Activated CD4-positive, alpha-beta T cell treated with anti-CD3 and anti-CD28 coated beads, Interleukin-2, amount 50 U/mL, for 1 hour (primary cell): ENCODE measurements at regions not wholly inside any gene's neighbourhood (a gene's known extent, or its start where the extent isn't known, plus 50 kb on each side); places are given as distances from the start of the nearest gene placed in this dataset.

Experiments used
- DNase-seq: peaks from one replicate; pipeline ENCODE4 v3.0.0-alpha.2; 2020

- no peak for DNase-seq
These were observed 54.4 kb upstream of the C1orf174 start for GRCh38 chr1:3954170-3955169.

DNA sequence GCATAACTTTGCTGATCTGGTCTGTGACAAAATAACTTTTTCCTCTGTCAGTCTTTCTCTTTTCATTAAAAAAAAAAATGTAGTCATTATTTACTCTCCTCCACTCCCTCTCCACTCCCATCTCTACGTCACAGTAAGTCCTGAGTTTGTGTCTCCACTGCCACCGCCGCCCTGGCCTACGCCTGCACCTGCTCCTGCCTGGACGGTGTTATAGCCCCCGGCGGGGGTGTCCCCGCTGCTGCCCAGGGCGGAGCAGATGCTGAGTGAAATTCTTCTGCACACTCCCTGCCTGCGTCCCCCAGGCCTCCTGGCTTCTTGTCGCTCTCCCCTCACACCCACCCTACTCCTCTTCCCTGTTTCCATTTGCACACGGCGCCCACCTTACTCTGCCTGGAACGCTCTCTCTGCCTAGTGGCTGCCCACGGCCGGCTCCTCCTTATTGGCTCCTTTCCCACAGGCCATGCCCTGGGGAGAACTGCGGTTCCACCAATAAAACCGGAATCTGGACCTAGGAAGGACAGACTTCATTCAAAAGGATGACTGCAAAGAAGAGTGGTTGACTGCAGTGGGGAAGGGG, 55.2 kb upstream of the C1orf174 start:
- no peak for DNase-seq

- DNase-seq: no peak
These were observed 56.6 kb upstream of the C1orf174 start for GRCh38 chr1:3956527-3957170.

DNA sequence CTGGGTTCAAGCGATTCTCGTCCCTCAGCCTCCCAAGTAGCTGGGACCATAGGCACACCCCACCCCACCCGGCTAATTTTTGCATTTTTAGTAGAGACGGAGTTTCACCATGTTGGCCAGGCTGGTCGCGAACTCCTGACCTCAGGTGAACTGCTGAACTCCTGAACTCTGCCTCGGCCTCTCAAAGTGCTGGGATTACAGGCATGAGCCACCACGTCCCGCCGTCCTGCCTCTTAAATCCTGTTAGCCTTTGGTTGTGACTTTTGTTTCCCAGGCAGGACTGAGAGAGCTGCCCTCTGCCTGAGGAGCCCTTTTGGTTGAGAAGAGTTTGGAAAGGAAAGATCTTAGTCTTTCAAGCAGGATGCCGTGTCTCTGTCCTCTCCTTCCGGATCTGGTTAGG, 59.3 kb upstream of the C1orf174 start:
- no peak for DNase-seq

- DNase-seq: no peak
These were observed 63.5 kb upstream of the C1orf174 start for GRCh38 chr1:3963554-3963953.

DNA sequence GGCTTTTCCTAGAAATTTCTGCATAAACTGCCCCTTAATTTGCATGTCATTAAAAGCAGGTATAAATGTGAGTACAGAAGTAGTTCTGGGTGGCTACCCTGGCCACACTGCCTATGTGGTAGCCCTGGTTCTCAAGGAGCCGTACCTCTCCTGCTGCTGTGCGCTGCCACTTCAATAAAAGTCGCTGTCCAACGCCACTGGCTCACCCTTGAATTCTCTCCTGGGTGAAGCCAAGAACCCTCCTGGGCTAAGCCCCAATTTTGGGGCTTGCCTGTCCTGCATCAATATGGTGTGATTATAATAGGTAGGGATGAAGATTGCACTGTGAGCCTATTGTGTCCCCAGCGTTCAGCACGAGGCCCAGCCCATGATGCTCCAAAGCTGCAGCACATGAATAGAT, 65.6 kb upstream of the C1orf174 start:
- DNase-seq: no peak

DNA sequence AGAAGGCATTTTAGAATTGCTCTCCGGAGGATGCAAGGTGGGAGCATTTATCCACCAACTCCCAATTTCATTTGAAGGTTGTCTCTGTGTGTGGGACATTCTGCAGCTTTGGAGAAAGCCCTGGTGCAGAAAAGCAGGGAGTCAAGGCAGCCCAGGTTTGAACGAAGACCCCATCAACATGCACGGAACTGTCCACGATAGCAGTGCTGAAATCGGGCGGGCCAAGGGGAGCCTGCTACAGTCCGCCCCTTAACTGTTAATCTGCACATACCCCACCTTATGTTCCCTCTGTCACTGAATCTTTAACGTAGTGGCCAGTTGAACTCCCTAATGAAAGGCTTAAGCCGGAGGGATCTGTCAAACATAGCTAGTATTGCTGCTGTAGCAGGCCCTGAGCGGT, 68.8 kb upstream of the C1orf174 start:
- no peak for DNase-seq

- DNase-seq: no peak
These were observed 71.9 kb upstream of the C1orf174 start for GRCh38 chr1:3971981-3972380.

DNA sequence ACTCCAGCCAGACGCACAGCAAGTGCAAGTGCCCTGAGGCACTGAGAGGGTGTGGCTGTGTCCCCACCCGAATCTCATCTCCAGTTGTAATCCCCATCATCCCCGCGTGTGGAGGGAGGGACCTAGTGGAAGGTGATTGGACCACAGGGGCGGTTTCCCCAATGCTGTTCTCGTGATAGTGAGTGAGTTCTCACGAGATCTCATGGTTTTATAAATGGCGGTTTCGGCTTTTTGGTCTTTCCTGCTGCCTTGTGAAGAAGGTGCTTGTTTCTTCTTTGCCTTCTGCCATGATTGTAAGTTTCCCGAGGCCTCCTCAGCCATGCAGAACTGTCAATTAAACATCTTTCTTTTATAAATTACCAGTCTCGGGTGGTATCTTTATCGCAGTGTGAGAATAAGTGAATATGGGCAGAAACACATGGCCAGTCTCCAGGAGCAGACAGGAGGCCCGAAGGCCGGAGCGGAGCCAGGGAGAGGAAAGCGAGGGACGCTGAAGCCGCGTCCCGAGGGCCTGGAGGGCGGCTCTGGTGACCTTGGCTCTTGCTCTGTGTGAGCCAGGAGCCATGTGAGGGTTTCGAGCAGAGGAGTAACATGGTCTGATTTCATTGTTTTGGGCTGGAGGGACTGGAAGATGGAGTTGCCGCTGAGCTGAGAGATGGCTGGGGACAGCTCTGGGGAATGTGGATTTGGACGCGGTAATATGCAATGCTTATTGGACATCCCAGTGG, 76.0 kb upstream of the C1orf174 start:
- DNase-seq: no peak

GRCh38 chr1:3976821-3977220, 76.7 kb upstream of the C1orf174 start:
- DNase-seq: no peak

DNA sequence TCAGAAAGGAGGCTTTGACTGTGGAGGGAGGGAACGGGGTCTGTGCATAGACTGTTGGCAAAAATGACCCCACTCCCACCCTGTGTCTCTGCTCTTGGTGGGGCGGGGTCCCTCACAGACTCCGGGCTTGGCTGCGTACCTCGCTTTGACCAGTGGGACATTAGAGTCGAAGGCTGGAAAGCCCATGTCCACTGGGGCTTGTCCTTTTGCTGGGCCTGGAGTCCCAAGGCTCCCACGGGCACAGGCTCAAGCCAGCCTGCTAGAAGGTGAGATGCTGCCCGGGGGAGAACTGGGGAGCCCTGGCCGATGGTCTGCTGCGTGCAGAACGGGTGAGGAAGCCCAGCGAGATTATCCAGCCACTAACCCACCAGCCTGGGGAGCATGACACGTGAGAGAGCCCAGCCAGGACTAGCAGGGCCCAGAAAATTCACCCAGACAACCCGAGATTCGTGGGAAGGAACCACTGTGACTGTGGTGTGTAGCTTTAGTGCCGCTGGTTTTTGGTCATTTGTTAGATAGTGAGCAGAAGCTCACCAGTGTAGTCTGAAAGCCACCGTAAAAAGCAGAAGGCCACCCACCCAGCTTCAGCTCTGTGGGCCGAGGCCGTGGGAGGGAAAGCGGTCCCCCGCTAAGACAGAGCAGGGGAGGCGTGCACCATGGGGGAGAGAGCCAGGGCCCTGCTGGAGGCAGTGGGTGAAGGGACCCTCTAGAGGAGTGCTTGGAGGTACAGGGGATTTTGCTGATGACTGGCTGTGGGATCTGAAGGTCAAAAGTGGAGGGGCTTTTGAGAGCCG, 78.3 kb upstream of the C1orf174 start:
- no peak for DNase-seq

DNA sequence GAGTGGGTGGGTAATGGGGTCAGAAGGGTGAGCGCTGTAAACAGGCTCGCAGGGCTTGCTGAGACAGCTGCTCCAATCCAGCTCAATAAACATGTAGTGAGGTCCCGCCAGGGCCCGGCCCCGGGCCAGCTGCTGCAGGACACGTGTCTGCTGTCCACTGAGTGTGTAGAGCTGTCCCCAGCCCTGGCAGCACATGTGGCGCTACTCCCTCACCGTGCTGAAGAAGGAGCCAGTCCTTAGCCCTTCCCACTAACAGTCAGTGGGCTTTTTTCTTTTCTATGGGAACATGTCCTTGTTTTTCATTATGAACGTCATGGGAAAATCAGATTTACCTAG, 78.9 kb upstream of the C1orf174 start:
- no peak for DNase-seq

- DNase-seq: no peak
These were observed 81.2 kb upstream of the C1orf174 start for GRCh38 chr1:3981261-3981660.

- no peak for DNase-seq
These were observed 81.9 kb upstream of the C1orf174 start for GRCh38 chr1:3981746-3982505.

DNA sequence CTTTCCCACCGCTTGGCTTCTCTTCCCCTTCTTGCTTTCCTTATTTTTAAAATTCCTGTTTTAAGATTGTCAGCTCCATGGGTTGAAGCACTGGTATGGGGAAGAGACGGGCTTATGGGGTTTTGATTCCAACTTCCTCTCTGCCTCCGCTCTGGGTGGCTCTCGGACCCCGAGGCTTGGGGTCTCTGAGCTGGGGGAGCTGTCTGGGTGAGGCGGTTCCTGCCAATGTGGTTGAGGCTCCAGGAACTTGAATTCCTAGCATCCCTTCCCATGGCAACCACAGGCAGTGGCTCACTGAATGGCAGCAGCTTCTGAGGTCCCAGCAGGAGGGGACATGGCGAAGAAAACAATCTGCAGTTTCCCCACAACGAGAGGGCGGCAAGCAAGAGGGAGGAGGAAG, 83.1 kb upstream of the C1orf174 start:
- no peak for DNase-seq

GRCh38 chr1:3984586-3984985, 84.5 kb upstream of the C1orf174 start:
- no peak for DNase-seq

DNA sequence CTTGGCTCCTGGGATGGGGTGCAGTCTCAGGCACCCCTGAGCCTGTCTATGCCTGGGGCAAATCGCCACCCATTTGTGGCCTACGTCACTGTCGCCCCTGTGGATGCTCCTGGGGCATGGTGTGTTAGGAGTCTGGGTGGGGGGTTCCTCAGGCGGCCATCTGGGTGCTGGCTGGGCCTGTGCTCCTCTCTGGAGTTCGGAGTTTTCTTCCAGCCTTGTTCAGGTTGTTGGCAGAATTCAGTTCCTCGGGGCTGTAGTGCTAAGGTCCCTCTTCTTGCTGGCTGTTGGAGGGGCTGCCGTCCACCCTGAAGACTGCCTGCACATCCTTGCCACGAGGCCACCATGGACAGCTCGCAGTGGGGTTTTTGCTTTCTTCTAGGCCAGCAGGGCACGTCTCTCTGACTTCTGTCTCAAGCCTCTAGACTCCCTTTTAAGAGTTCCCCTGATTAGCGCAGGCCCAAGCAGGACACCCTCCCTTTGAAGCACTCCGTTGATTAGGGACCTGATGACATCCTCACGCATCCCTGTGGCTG, 86.7 kb upstream of the C1orf174 start:
- DNase-seq: no peak

GRCh38 chr1:3987669-3988235, 87.7 kb upstream of the C1orf174 start:
- DNase-seq: no peak

DNA sequence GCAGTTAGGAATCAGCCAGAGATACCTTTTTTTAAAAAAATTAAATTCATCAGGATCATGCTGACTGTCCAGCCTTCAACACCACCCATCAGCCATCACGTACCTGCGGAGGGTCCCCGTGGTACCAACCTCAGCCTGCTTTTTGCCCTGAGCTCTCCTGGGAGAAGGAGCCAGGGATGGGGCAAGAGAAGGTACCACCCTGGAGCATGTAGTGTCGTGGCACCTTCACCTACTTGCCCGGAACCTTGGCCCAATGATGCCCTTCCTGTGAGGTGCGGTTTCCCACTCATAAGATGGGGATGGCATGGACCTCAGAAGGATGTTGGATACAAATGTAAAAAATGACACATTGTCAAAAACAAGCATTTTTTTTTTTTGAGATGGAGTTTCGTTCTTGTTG, 88.4 kb upstream of the C1orf174 start:
- DNase-seq: no peak

DNA sequence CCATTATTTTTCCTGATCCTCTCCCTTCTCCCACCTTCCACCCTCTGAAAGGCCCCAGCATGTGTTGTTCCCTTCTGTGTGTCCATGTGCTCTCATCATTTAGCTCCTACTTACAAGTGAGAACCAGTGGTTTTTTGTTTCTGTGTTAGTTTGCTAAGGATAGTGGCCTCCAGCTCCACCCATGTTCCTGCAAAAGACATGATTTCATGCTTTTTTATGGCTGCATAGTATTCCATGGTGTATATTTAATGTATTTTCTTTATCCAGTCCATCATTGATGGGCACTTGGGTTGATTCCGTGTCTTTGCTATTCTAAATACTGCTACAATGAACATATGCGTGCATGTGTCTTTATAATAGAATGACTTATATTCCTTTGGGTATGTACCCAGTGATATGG, 89.4 kb upstream of the C1orf174 start:
- no peak for DNase-seq

DNA sequence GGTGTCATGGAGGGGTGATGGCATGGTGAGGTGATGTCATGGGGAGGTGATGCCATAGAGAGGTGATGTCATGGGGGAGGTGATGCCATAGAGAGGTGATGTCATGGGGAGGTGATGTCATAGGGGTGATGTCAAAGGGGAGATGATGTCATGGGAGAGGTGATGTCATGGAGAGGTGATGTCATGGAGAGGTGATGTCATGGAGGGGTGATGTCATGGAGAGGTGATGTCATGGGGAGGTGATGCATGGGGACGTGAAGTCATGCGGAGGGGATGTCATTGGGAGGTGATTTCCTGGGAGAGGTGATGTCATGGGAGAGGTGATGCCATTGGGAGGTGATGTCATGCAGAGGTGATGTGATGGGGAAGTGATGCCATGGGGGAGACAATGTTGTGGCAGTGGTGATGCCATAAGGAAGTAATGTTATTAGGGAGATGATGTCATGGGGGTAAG, 92.1 kb upstream of the C1orf174 start:
- no peak for DNase-seq
